Stimulated activated CD4-positive, alpha-beta T cell treated with anti-CD3 and anti-CD28 coated beads, TNF-alpha, amount 100 ng/mL, for 48 hours (primary cell): ENCODE measurements at regions not wholly inside any gene's neighbourhood (a gene's known extent, or its start where the extent isn't known, plus 50 kb on each side); places are given as distances from the start of the nearest gene placed in this dataset.
"Not testable (repeated sequence)": the region's sequence is repeated elsewhere in the genome, so short reads cannot be mapped to it uniquely, and the experiment has no call there.

Experiments
- DNase-seq, 3 donors: peaks; one replicate each; pipeline ENCODE4 v3.0.0-alpha.2; 2020; ENCODE audit warnings: low read depth in 3 of 3

DNA sequence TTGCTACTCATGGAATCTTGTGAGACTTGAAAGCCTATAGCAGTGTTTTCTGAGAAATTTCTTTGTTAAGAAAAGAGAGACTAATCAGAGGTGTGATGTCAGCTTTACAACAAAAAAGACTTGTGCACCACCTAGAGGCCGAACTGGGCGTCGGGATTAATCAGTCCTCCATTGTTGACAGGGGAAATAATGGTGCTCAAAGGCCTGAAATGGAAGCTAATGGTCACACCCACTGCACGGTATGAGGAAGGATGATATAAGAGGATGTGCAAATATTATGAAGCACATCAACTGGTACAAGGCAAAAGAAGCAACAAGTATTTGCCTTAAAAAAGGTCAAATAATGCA, 480.2 kb upstream of the MIR17HG start:
- peak; percentile 0 to 10 (median 4) for DNase-seq

DNA sequence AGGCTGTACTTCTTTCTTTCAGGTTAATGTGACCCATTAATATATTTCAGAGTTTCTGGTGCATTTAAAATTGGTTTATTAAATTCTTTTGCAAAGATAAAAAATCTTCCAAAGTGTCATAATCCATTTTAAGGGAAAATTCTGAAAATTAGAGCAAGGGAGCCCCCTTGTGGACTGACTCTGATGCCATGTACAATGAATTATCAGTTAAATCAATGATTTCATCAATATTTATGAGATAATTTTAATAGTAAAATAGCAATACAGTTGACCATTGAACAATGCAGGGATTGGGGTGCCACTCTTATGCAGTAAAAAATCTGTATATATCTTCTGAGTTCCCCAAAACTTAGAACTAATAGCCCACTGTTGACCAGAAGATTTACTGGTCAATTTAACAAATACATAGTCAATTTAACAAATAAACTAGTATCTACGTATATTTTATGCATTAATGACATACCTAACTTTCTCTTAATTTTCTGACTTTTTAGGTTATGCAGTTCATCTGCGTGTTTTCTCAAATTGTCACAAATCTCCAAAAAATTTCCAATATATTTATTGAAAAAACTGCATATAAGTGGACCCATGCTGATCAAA, 479.1 kb upstream of the MIR17HG start:
- no peak for DNase-seq

DNA sequence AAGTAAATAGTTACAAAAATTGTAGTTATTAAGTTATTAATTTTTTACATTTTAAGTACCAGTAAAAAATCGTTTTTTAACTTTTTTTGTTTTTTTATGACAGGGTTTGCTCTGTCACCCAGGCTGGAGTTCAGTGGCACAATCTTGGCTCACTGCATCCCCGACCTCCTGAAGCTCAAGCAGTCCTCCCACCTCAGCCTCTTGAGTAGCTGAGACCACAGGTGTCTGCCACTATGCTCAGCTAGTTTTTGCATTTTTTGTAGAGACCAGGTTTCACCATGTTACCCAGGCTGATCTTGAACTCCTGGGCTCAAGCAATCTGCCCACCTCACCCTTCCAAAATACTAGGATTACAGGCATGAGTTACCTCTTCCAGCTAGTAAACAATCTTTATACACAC, 477.9 kb upstream of the MIR17HG start:
- no peak for DNase-seq

DNA sequence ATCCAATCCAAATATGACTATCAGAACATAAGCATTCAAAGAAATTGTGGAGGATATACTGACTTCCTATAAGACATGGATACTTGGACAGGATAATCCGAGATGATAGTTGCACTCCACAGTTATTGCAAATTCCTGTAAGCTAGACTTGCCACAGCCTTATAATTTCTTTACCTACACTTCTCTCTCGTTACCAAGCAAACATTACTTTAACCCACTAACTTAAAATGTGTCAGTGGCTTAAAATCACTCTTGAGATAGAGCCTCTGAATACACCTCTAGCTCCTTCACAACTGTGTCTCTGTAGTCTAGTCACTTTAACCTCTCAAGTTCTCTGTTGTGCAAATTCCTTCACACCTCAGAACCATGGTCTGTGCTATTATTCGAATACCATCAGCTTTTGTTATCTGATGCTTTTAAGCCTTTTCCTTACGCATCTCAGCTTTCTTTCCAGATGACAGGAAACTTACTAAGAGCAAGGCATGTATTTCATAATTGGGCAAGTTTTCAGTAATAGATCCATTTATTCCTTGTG, 474.9 kb upstream of the MIR17HG start:
- no peak for DNase-seq

DNA sequence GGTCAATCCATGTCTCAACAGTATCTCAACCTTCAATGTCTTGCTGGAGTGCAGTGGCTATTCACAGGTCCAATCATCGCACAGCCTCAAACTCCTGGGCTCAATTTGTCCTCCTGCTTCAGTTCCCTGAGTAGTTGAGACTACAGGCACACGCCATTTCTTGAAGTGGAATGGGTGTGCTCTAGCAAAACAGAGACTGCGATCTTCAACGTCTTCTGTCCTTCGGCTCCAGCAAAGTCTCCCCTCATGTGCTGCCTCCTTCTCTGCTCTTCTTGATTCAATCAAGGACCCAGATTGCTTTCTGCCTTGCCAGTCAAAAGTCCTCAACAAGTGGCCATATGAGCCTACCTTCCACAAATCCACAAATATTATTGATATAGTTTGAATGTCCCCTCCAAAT, 466.7 kb upstream of the MIR17HG start:
- DNase-seq, result no peak

DNA sequence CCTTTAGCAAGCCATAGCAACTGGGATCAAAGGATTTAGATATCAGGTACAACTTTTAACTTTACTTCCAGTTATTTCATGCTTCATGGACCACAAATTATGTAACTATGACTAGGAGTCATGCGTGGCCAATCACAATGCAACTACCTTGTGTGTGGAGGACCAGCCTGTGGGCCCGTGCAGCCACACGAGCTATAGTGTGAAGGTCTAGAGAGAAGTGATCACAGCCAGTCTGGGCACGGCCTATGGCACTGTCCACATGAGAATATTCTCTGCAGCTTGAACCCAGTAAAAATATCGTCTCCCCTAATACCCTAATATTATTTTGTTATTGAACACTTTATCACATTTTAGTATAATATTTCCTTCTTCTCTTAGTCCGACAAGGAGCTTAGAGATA, 464.9 kb upstream of the MIR17HG start:
- DNase-seq, result no peak

DNA sequence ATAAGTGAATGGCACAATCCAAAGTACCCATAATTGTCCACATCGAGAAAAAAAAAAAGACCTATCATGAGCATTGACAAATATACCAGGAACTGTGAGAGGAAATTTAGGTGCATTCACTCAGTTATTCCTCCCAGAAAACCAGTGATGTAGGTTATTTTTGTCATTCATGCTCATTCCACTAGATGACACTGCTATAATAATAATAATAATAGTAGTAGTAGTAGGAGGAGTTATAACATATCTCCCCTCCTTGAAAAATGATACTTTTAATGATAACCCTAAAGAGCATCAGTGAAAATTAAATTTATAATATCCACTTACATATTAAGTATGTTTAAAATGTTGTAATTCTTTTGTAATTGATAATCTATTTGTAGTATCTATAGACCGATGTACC, 463.9 kb upstream of the MIR17HG start:
- no peak for DNase-seq

DNA sequence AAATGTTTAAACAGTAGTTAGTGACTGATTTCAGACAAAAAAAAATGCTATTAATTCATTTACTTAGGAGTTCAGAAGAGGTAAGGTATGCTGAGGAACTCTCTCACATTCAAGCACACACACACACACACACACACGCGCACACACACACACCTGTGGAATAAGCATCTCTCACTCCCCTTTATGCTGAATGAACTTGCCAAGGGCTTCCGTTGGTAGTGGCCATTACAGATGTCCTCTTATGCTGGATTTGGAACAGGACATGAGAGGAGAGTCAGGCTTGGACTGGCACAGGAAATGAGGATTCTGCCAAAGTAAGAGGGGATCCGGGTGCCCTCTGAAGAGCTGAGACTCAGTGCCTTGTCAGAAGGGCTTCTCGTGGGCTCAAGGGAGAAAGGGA, 463.4 kb upstream of the MIR17HG start:
- no peak for DNase-seq

DNA sequence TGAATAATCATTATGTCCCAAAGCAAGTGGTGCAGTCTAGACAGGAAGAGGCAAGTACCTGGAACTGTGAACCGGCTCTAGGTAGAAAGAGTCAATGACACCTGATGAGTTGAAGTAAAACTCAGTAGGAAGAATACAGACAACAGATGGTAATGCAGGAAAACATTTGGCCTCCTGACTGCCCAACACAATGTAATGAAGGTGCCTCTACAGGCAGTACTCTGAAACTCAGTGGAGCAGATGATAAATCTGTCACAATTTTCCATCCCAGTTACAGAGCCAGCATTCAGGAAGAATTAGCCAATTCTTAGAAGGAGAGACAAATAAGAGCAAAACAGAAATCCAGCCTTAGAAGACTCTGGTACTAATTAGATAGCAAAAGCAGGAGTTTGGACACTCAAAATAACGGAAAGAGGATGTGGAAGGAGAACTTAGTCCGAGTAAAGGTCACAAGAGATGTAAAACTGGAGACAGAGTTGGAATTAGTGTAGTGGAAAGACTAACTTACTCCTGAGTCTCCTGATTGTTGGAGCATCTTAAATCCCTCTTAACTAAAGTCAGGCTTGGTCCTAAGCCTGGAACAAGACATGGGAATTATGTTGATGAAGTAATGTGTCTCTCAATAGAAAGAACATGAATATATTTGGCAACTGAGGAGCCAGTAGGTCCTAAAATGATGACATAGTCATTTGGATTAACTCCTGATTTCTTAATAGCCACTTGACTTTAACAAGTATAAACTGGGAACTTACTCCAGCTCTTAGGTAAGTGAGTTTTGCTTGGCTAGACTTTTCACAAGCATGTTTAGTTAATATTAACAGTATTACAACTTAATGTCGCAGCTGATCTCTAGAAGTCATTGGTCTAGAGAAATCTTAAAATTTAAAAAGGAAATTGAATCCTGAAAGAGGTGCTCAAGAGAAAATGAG, 457.3 kb upstream of the MIR17HG start:
- DNase-seq, result no peak

DNA sequence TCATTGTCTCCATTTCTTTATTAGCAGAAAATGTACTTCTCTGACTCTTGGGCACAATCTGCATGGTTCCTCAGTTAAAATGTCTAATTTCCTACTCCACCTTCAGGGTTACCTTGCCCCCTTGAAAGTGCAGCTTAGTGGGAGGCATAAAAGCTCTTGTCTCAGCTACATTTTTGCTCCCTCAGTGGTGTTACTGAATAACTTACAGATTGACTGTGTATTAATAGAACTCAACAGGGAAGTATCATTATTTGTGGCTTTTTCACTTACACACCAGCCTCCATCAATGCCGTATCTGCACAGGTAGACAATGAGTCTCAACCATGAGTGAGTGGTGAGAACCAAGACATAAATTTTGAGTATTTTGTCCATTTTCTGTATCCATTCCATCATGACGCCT, 456.2 kb upstream of the MIR17HG start:
- no peak for DNase-seq

DNA sequence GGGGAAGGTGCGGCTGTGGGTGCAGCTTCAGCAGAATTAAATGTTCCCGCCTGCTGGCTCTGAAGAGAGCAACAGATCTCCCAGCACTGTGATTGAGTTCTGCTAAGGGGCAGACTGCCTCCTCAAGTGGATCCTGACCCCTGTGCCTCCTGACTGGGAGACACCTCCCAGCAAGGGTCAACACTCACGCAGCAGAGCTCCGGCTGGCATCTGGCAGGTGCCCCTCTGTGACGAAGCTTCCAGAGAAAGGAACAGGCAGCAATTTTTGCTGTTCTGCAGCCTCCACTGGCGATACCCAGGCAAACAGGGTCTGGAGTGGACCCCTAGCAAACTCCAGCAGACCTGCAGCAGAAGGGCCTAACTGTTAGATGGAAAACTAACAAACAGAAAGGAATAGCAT, 454.3 kb upstream of the MIR17HG start:
- not testable (repeated sequence) for DNase-seq

DNA sequence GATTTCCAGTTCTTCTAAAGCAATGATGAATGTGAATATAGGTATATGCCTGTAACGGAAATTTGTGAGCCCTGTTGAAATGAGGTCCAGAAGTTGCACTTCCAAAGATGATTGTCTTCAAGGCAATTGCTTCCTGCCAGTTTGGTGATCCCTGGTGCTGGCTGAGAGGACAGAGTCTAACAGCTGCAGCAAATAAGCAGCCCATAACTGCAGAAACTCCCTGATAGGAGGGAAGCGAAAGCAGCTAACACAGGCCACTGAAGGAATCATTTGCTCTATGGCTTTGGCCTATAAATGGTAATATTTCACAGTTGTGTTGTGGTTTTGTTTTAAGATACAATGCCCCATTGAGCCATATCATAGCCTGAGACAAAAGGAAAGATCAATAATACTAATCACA, 451.5 kb upstream of the MIR17HG start:
- DNase-seq, result no peak

DNA sequence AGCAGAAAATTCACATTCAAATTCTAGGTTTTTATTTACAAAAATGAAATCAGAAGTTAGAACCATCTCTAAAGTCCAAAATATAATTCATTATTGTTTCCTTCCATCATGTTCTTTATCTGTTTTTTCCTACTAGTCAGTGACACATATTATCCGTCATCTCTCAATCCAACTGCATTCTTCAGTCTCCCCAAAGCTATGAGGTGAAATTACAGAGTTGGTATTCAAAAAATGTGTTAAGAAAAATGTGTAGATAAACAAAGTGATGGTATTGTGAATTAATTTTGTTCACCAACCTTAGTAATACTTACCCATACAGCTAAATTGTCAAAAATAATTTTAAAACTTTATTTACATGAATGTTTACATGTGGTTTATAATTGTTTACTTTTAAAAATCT, 448.7 kb upstream of the MIR17HG start:
- DNase-seq, result no peak

DNA sequence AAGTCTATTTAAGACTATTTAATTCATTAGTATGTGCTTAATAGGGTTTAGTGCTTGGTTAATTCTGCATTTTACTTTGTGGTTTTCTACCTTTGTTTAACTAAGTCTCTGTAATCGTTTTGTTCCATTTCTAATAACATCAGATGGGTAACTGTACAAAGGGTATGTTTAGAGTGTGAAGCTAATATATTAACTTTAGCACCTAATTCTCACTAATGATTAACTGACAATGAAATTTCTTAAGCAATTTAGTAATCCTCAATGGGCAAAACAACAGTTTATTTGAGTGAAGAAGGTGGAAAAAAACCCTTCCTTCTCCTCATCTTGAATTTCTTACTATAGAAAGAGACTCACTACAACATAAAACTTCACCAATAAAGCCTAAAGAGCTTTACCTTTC, 448.1 kb upstream of the MIR17HG start:
- DNase-seq, result no peak

DNA sequence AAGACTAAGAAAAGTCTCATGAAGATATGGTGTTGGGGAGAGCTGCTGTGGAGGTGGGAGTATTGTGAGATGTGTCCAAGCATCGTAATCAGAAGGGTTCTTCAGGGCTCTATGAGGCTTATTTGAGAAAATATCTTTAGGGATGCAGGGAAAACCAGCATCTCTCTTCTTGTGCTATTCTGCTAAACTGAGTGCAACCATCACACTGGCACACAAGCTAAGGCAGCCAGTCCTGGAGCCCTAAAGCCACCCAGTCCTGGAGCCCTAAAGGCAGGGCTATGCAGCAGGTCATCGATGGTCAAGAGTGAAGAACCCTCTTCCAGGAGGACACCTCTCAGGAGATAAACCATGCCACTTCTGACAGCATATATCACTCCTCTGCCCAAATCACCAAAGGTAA, 445.2 kb upstream of the MIR17HG start:
- DNase-seq, result no peak

DNA sequence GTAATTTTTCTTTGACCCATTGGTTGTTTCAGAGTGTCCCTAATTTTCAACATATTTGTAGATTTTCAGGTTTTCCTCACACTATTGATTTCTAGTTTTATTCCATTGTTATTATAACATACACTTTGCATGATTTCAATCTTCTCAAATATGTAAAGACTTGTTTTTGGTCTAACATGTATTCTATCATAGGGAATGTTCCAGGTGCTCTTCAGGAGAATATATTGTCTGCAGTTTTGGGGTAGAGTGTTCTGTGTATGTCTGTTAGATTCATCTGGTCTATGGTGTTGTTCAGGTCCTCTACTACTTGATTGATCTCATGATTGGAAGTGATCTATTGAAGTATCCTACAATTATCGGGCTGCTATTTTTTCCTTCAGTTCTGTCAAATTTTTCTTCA, 440.9 kb upstream of the MIR17HG start:
- DNase-seq, result no peak

DNA sequence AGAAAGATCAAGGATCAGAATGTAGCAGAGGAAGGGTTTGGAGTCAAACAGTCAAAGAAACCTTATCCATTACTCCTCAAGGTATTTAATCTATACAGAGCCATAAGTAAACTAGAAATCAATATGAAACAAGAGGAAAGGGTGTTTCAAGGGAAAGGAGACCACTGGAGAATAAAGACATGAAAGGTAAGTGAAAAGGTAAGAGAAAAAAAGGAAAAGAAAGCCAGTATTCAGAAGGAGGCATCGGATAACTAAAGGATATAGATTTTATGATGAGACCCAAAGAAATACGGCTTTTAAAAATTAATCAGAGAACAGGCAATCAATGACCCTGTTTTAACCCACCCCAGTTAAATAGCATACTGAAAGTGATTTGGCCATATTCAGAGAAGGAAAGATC, 438.7 kb upstream of the MIR17HG start:
- no peak for DNase-seq

DNA sequence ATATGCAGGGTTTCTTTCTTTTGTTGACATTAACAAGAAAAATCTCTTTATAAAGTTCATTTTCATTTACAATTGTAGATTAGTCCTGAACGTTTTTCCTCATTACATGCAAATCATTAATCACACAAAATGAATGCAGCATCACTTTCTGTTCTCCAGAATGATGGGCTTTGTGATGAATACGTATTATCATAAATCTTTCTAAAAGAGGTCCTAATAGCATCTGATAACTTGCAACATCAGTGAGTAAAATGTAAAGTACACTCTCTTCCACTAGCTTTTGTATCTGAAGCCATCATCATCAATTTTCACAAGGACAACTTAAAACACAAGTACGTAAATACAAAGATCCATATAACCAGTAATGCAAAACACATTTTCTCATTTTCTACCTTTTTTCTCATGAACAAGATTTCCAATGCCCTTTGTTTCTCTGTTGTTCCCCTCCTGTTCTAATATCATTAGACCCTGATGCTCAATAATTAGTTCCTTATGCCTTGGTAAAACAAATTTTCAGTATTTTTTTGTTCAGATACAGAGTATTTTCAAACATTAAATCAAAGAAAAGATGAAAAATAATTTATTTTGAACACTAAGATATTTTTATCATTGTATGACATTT, 437.4 kb upstream of the MIR17HG start:
- no peak for DNase-seq

DNA sequence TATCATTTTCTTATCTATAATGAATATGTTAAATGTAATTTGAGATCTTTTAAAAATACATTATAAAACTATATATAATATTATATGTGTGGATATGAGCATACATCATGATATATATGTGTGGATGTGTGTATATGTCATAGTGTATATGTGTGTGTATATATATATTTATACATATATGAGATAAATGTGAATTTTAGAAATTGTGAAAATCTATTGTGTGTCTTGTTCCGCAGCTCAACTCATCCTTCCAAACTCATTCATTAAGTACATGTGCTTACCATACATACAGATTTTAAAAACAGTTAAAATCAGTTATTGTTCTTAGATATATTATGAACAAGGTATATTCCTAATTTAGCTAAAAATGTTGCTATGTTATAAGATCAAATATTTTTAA, 435.2 kb upstream of the MIR17HG start:
- no peak for DNase-seq

DNA sequence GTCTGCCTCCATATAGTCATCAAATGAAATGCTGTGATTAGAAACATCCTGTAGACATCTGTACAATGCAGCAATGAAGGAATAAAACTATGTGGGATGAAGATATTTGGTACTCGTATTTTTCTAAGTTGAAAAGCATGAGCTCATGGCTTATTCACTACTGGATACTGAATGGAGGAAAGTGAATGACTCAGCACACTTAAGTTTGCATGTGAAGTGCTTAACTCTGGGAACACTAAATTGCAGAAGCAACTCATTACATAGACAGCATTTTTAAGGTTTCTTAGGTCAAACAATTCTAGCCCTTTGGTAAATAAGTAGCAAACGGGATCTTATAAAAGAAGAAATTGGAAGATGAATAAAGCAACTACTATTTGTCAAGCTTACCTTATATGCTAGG, 429.0 kb upstream of the MIR17HG start:
- no peak for DNase-seq

DNA sequence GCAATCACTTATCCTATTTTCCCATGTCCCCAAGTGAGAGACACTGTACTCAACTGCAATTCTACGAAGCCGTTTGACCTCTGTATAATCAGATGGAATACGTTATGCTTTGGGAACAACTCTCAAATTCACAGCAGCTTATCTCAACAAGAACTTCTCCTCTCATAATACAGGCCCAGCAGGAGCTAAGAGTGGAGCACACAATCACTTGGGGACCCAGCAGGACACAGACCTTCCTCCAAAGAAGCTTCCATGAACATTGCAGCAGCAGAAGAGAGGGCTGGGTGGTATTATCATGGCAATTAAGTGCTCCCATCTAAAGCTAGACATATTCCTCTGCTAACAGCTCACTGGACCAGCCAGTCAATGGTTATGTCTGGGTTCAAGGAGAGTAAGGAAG, 428.3 kb upstream of the MIR17HG start:
- DNase-seq, result no peak

DNA sequence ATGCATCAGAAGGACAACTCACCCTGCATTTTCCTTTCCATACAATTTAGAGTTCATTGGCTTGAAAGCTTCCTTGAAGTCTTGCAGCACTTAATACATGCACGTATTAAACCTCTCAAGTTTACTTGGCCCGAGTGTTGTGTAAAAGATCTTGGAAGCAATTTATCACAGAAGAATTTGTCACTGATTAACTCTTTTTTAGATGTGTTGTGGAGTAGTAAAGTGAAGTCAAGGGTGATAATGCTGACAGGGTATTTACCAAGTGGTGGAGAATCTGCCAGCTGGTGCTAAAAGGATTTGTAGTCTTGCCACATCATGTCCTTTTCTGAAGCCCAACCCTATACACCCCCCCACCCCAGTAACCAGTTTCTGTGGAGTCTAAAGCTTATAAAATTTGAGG, 421.0 kb upstream of the MIR17HG start:
- no peak for DNase-seq

DNA sequence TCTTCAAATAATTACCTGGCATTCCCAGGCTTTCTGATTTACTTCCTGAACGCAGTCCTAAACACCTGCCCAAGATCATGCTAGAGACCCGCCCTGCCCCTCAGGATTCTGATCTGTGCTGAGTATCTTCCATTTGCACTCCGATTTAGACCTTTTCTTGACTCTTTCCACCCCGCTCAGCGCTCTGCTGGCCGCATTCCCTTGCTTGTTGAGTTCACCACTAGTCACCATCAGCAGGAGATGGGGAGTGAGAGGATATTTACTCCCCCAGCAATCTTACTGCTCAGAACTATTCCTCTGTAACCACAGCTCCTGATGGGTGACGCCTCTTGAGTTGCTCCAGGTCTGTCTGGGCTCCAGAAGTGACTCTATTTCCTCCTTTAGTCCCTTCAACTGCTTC, 419.4 kb upstream of the MIR17HG start:
- DNase-seq, result no peak
